ENCODE measurements at regions not wholly inside any gene's neighbourhood (a gene's known extent, or its start where the extent isn't known, plus 50 kb on each side); places are given as distances from the start of the nearest gene placed in this dataset.

GRCh38 chr3:118199044-118199443 lies 835.6 kb downstream of the IGSF11 start:
- TF ChIP-seq, protein P1, sequence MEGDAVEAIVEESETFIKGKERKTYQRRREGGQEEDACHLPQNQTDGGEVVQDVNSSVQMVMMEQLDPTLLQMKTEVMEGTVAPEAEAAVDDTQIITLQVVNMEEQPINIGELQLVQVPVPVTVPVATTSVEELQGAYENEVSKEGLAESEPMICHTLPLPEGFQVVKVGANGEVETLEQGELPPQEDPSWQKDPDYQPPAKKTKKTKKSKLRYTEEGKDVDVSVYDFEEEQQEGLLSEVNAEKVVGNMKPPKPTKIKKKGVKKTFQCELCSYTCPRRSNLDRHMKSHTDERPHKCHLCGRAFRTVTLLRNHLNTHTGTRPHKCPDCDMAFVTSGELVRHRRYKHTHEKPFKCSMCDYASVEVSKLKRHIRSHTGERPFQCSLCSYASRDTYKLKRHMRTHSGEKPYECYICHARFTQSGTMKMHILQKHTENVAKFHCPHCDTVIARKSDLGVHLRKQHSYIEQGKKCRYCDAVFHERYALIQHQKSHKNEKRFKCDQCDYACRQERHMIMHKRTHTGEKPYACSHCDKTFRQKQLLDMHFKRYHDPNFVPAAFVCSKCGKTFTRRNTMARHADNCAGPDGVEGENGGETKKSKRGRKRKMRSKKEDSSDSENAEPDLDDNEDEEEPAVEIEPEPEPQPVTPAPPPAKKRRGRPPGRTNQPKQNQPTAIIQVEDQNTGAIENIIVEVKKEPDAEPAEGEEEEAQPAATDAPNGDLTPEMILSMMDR (IDR thresholded peaks at IDR 0.05): no peak
- Histone ChIP-seq H3K4me1 (replicated peaks in 1 of 2) (no peaks in the 10 kb centered on the region), H3K27ac (no peak overlapping the region), H3K4me3 (no peak overlapping the region), H3K9me3 (replicated peaks in 1 of 3) (peaks cover 0 to 12% (median 0%) of the 10 kb centered on the region in 3 donors), H3K36me3 (replicated peaks in 1 of 2) (no peaks in the 10 kb centered on the region), H3K27me3 (no peaks in the 10 kb centered on the region)
- 82 to 87% (median 85%) methylated on average over 4 of the region's 4 CpGs for WGBS, 4 donors
- DNase-seq: no peak
- intact Hi-C loops (cut with DNase I): no loop called here

DNA sequence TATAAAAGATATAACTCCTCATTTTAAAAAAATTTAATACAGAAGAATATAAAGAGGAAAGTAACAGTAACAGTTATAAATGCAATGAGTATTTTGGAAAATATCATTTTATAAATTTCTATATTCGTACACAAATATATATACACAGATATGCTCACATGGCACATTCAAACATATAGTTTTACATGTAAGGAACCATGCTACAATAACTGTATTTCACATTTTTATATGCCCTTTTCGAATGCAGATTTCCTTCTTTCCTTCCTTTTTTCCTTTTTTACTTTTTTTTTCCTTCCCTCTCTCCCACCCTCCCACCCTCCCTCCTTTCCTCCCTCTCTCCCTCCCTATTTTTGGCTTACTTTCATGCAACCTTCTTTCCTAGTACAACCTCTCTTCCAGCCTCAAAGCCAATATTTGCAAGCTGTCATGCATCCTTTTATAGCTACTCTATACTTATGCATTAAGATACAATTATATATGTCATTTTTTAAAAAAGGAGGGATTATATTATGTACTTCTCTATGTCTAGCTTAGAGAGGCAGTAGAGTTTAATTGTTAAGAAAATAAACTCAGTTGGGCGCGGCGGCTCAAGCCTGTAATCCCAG lies 830.5 kb downstream of the IGSF11 start:
- 80 to 88% (median 86%) methylated on average over 5 of the region's 5 CpGs for WGBS, 4 donors
- no peak overlapping the region for H3K4me3 ChIP-seq

GRCh38 chr3:118207271-118207670 lies 827.4 kb downstream of the IGSF11 start:
- Histone ChIP-seq H3K4me3 (no peak overlapping the region), H3K36me3 (replicated peaks in 1 of 2) (no peaks in the 10 kb centered on the region), H3K9me3 (replicated peaks in 1 of 3) (no peaks in the 10 kb centered on the region), H3K27ac (no peak overlapping the region), H3K27me3 (no peaks in the 10 kb centered on the region), H3K4me1 (replicated peaks in 1 of 2) (no peaks in the 10 kb centered on the region)
- TF ChIP-seq POLR2A (IDR thresholded peaks at IDR 0.05): no peak
- TF ChIP-seq, protein P1 (IDR thresholded peaks at IDR 0.05): no peak
- intact Hi-C loops (cut with DNase I): no loop called here
- no peak for DNase-seq
- 59 to 75% (median 62%) methylated on average over 3 of the region's 3 CpGs for WGBS, 4 donors

More for the DNA sequence above, 830.5 kb downstream of the IGSF11 start:
- intact Hi-C loops (cut with DNase I): no loop called here
- no peak overlapping the region for H3K27ac ChIP-seq
- H3K36me3 ChIP-seq (replicated peaks in 1 of 2): no peaks in the 10 kb centered on the region
- H3K4me1 ChIP-seq (replicated peaks in 1 of 2): no peaks in the 10 kb centered on the region
- TF ChIP-seq, protein P1 (IDR thresholded peaks at IDR 0.05): no peak
- TF ChIP-seq POLR2A (IDR thresholded peaks at IDR 0.05): no peak
- no peaks in the 10 kb centered on the region for H3K27me3 ChIP-seq
- no peaks in the 10 kb centered on the region for H3K9me3 ChIP-seq (replicated peaks in 1 of 3)
- no peak for DNase-seq

DNA sequence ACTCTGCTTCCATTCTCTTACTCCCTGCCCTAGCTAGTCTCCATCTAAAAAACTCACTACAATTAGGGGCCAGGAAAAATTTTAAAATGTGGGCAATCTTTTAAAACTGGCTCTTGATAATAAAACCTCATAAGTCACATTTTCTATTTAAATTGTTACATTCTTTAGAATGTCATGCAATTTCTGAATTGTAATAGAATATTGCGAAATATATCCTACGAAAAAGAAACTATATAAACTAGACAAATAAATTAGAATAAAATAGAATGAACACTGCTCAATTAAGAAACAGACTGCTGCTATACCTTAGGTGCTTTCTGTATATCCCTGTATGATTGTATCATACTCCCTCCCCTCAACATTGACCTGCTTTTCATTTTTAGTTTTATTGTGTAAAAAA lies 826.0 kb downstream of the IGSF11 start:
- no peak overlapping the region for H3K4me3 ChIP-seq
- no peak for DNase-seq
- no peaks in the 10 kb centered on the region for H3K9me3 ChIP-seq (replicated peaks in 1 of 3)
- no peaks in the 10 kb centered on the region for H3K4me1 ChIP-seq (replicated peaks in 1 of 2)
- no peaks in the 10 kb centered on the region for H3K36me3 ChIP-seq (replicated peaks in 1 of 2)
- no peak overlapping the region for H3K27ac ChIP-seq
- no peak for TF ChIP-seq POLR2A (IDR thresholded peaks at IDR 0.05)
- TF ChIP-seq, protein P1 (IDR thresholded peaks at IDR 0.05): no peak
- intact Hi-C loops (cut with DNase I): no loop called here
- no peaks in the 10 kb centered on the region for H3K27me3 ChIP-seq
- WGBS, 4 donors: 45 to 68% (median 47%) methylated on average over 2 of the region's 2 CpGs

Measured in adrenal gland (tissue), 9 donors.